ENCODE measurements at regions not wholly inside any gene's neighbourhood (a gene's known extent, or its start where the extent isn't known, plus 50 kb on each side); places are given as distances from the start of the nearest gene placed in this dataset.

GRCh38 chr12:38417101-38417500 lies 100.5 kb downstream of the ALG10B start:
- TF ChIP-seq CTCF (IDR thresholded peaks at IDR 0.05) (no peak), POLR2A (IDR thresholded peaks at IDR 0.05) (no peak)

Data from right lobe of liver (tissue), 4 donors.